HG03521 (cell line): ENCODE measurements at regions not wholly inside any gene's neighbourhood (a gene's known extent, or its start where the extent isn't known, plus 50 kb on each side); places are given as distances from the start of the nearest gene placed in this dataset.
"Not testable (repeated sequence)": the region's sequence is repeated elsewhere in the genome, so short reads cannot be mapped to it uniquely, and the experiment has no call there.

Source experiments
- ATAC-seq: cut with Tn5 transposase; IDR thresholded peaks from one replicate; pipeline ENCODE4 v1.9.1; 2021; ENCODE audit warnings: mild to moderate bottlenecking, moderate library complexity; ENCODE audit not compliant: unreplicated experiment

- ATAC-seq: no peak
Measured at GRCh38 chr14:43476822-43477221, 1030.3 kb downstream of the FSCB start.

GRCh38 chr14:43475757-43476156, 1031.3 kb downstream of the FSCB start:
- ATAC-seq: no peak

- no peak for ATAC-seq
Measured at GRCh38 chr14:43471595-43471994, 1035.5 kb downstream of the FSCB start.

GRCh38 chr14:43464968-43465367, 1042.1 kb downstream of the FSCB start:
- ATAC-seq: no peak

GRCh38 chr14:43449291-43449690, 1057.8 kb downstream of the FSCB start:
- no peak for ATAC-seq

GRCh38 chr14:43438056-43438455, 1069.0 kb downstream of the FSCB start:
- ATAC-seq: no peak

- ATAC-seq: no peak
Measured at GRCh38 chr14:43418324-43418723, 1088.8 kb downstream of the FSCB start.

GRCh38 chr14:43413084-43413483, 1094.0 kb downstream of the FSCB start:
- no peak for ATAC-seq

- no peak for ATAC-seq
Measured at GRCh38 chr14:43411841-43412240, 1095.2 kb downstream of the FSCB start.

- ATAC-seq: no peak
Measured at GRCh38 chr14:43410631-43411030, 1096.5 kb downstream of the FSCB start.

GRCh38 chr14:43408472-43408871, 1098.6 kb downstream of the FSCB start:
- no peak for ATAC-seq

- ATAC-seq: no peak
Measured at GRCh38 chr14:43407706-43408105, 1099.4 kb downstream of the FSCB start.

- no peak for ATAC-seq
Measured at GRCh38 chr14:43406931-43407330, 1100.2 kb downstream of the FSCB start.

- no peak for ATAC-seq
Measured at GRCh38 chr14:43399289-43399688, 1107.8 kb downstream of the FSCB start.

GRCh38 chr14:43370565-43370896, 1136.6 kb downstream of the FSCB start:
- not testable (repeated sequence) for ATAC-seq

- ATAC-seq: no peak
Measured at GRCh38 chr14:43369710-43370564, 1137.1 kb downstream of the FSCB start.

GRCh38 chr14:43362586-43362985, 1144.5 kb downstream of the FSCB start:
- no peak for ATAC-seq

GRCh38 chr14:43361751-43362150, 1145.3 kb downstream of the FSCB start:
- ATAC-seq: no peak

GRCh38 chr14:43360239-43360638, 1146.8 kb downstream of the FSCB start:
- ATAC-seq: no peak

- no peak for ATAC-seq
Measured at GRCh38 chr14:43359317-43359716, 1147.8 kb downstream of the FSCB start.

GRCh38 chr14:43356979-43357545, 1150.0 kb downstream of the FSCB start:
- ATAC-seq: no peak

GRCh38 chr14:43356382-43356781, 1150.7 kb downstream of the FSCB start:
- no peak for ATAC-seq

GRCh38 chr14:43341921-43342320, 1165.2 kb downstream of the FSCB start:
- ATAC-seq: no peak
